Uterus (tissue), 2 donors: ENCODE measurements at regions not wholly inside any gene's neighbourhood (a gene's known extent, or its start where the extent isn't known, plus 50 kb on each side); places are given as distances from the start of the nearest gene placed in this dataset.

Experiments used
- POLR2A ChIP-seq, 2 donors: fragments of 450-650 bp; IDR thresholded peaks; one replicate each; pipeline ENCODE4 v1.6.1; 2016; ENCODE audit warnings: antibody characterized with exemption in 2 of 2, mild to moderate bottlenecking in 1 of 2, moderate library complexity in 1 of 2
- TF ChIP-seq, protein P1 (sequence below), 4 experiments: fragments of 200-600 bp in 2 of 4; fragments of 450-650 bp in 2 of 4; sonication (generic) in 2 of 4; IDR thresholded peaks; one replicate each; pipeline ENCODE4 v1.5.1; 2016 to 2019; ENCODE audit warnings: antibody characterized with exemption in 4 of 4, mild to moderate bottlenecking in 2 of 4, moderate library complexity in 1 of 4

DNA sequence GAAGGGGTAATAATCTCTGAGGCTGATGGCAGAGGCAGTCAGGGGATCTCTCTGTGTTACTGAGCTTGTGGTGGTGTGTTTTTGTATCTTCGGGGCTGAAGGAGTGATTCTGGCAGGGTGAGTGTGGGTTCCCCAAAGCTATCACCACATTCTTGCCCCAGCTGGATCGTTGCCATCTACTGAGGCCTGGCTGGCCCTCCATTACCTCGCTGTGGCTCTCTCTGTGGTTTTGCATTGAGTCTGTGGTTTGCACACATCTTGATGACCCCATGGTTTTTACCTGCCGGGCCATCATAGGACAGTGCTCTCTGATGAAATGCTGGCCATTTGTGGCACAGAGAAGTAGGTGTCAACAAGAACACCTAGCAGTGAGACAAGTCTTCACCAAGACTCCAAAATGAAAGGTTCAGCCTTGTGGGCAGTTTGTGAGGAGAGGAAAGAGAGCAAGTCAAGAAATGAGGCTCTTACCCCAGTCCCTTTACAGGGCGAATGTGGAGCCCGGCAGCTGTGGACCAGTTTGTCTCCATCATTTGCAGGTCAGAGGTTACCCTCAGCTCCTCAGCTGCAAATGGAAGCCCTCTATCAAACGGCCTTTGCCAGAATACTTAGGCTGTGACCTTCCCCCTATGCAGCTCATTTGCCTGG is 69.0 kb upstream of the NPAS1 start:
- TF ChIP-seq, protein P1, sequence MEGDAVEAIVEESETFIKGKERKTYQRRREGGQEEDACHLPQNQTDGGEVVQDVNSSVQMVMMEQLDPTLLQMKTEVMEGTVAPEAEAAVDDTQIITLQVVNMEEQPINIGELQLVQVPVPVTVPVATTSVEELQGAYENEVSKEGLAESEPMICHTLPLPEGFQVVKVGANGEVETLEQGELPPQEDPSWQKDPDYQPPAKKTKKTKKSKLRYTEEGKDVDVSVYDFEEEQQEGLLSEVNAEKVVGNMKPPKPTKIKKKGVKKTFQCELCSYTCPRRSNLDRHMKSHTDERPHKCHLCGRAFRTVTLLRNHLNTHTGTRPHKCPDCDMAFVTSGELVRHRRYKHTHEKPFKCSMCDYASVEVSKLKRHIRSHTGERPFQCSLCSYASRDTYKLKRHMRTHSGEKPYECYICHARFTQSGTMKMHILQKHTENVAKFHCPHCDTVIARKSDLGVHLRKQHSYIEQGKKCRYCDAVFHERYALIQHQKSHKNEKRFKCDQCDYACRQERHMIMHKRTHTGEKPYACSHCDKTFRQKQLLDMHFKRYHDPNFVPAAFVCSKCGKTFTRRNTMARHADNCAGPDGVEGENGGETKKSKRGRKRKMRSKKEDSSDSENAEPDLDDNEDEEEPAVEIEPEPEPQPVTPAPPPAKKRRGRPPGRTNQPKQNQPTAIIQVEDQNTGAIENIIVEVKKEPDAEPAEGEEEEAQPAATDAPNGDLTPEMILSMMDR (IDR thresholded peaks at IDR 0.05): no peak
- TF ChIP-seq POLR2A (IDR thresholded peaks at IDR 0.05): no peak
